ENCODE measurements at regions not wholly inside any gene's neighbourhood (a gene's known extent, or its start where the extent isn't known, plus 50 kb on each side); places are given as distances from the start of the nearest gene placed in this dataset.

GRCh38 chr9:103372828-103373227 lies 377.7 kb downstream of the CYLC2 start:
- Histone ChIP-seq H3K27ac (no peak overlapping the region), H3K9me3 (no peaks in the 10 kb centered on the region), H3K4me3 (no peak overlapping the region), H3K4me1 (no peaks in the 10 kb centered on the region), H3K27me3 (no peaks in the 10 kb centered on the region), H3K36me3 (no peaks in the 10 kb centered on the region)
- DNase-seq = no peak
- WGBS, 5 donors = 47 to 72% (median 53%) methylated on average over 4 of the region's 4 CpGs
- TF ChIP-seq CTCF (IDR thresholded peaks at IDR 0.05) (no peak), POLR2AphosphoS5 (IDR thresholded peaks at IDR 0.05) (no peak), EP300 (IDR thresholded peaks at IDR 0.05) (no peak), POLR2A (IDR thresholded peaks at IDR 0.05) (no peak)
- intact Hi-C loops (cut with DNase I; ENCODE audit: low total_unique reads) = no loop called here

- H3K9me3 ChIP-seq = peaks cover 0 to 7% (median 0%) of the 10 kb centered on the region in 4 donors
- intact Hi-C loops (cut with DNase I; ENCODE audit: low total_unique reads) = no loop called here
- no peak overlapping the region for H3K4me3 ChIP-seq
- H3K36me3 ChIP-seq = no peaks in the 10 kb centered on the region
- no peaks in the 10 kb centered on the region for H3K4me1 ChIP-seq
- TF ChIP-seq CTCF (IDR thresholded peaks at IDR 0.05) (no peak), EP300 (IDR thresholded peaks at IDR 0.05) (no peak), POLR2A (IDR thresholded peaks at IDR 0.05) (no peak), POLR2AphosphoS5 (IDR thresholded peaks at IDR 0.05) (no peak)
- DNase-seq = no peak
- no peak overlapping the region for H3K27ac ChIP-seq
- H3K27me3 ChIP-seq = no peaks in the 10 kb centered on the region
Measured at GRCh38 chr9:103377667-103378066, 382.5 kb downstream of the CYLC2 start.

GRCh38 chr9:103397868-103398600 lies 402.9 kb downstream of the CYLC2 start:
- peak; percentile 27 to 70 for DNase-seq
- intact Hi-C loops (cut with DNase I; ENCODE audit: low total_unique reads) = no loop called here
- no peak overlapping the region for H3K27ac ChIP-seq
- no peaks in the 10 kb centered on the region for H3K36me3 ChIP-seq
- H3K4me3 ChIP-seq = no peak overlapping the region
- 41 to 55% (median 45%) methylated on average over 5 of the region's 5 CpGs for WGBS, 5 donors
- H3K9me3 ChIP-seq = no peaks in the 10 kb centered on the region
- H3K4me1 ChIP-seq = no peaks in the 10 kb centered on the region
- TF ChIP-seq CTCF (IDR thresholded peaks at IDR 0.05) (peak in 5 of 7 experiments; percentile 25 to 45 (median 40)), POLR2AphosphoS5 (IDR thresholded peaks at IDR 0.05) (no peak), EP300 (IDR thresholded peaks at IDR 0.05) (no peak), POLR2A (IDR thresholded peaks at IDR 0.05) (no peak)
- no peaks in the 10 kb centered on the region for H3K27me3 ChIP-seq

- Histone ChIP-seq H3K4me1 (no peaks in the 10 kb centered on the region), H3K36me3 (no peaks in the 10 kb centered on the region), H3K27ac (no peak overlapping the region), H3K4me3 (no peak overlapping the region), H3K9me3 (no peaks in the 10 kb centered on the region), H3K27me3 (no peaks in the 10 kb centered on the region)
- intact Hi-C loops (cut with DNase I; ENCODE audit: low total_unique reads) = no loop called here
- TF ChIP-seq EP300 (IDR thresholded peaks at IDR 0.05) (no peak), CTCF (IDR thresholded peaks at IDR 0.05) (no peak)
- WGBS, 5 donors = 89 to 93% (median 91%) methylated on average over 3 of the region's 3 CpGs
- DNase-seq = no peak
Measured at GRCh38 chr9:103399535-103399934, 404.4 kb downstream of the CYLC2 start.

Measured in stomach (tissue), 8 donors.